ENCODE measurements at regions not wholly inside any gene's neighbourhood (a gene's known extent, or its start where the extent isn't known, plus 50 kb on each side); places are given as distances from the start of the nearest gene placed in this dataset.

DNA sequence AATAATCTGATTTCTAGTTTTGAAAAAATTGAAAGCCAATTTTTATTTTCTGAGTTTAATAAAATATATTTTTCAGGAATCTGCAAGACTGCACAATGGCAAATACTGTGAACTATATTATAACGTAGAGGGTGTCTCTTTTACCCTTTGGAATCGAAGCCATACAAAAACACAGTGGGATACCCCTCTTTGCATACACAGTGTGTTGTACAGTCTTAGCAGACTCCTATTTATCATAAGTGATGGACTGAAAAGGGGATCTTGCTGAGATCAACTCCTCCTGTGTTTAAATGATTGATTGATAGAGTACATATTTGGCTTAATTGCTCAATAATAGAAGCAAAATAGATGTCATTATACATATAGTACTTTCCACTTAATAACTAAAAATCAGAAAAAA is 981.2 kb downstream of the NSUN3 start:
- no peak for DNase-seq

DNA sequence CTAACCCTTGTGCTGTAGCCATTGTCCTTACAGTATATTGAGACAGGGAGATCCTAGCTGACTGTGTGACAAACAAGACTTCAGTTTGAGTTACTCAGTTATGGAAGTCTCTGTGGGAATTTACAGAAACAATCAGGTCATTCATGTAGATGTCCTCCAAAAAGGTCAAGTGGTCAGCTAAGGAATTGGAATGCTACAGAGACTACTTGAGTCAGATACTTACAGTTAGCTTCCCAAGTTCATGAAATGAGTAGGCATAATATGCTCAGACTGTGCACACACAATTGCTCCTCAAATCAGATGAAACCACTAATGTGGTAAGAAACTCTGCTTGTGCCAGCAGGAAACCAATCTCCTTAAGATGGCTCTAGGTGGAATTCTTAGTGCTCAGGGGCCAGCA is 985.7 kb downstream of the NSUN3 start:
- no peak for DNase-seq

GRCh38 chr3:95049841-95050240 is 987.0 kb downstream of the NSUN3 start:
- no peak for DNase-seq

- no peak for DNase-seq
Measured at GRCh38 chr3:95055288-95055687, 992.4 kb downstream of the NSUN3 start.

- DNase-seq: no peak
Measured at GRCh38 chr3:95082191-95082590, 1019.3 kb downstream of the NSUN3 start.

- no peak for DNase-seq
Measured at GRCh38 chr3:95084738-95085137, 1021.9 kb downstream of the NSUN3 start.

DNA sequence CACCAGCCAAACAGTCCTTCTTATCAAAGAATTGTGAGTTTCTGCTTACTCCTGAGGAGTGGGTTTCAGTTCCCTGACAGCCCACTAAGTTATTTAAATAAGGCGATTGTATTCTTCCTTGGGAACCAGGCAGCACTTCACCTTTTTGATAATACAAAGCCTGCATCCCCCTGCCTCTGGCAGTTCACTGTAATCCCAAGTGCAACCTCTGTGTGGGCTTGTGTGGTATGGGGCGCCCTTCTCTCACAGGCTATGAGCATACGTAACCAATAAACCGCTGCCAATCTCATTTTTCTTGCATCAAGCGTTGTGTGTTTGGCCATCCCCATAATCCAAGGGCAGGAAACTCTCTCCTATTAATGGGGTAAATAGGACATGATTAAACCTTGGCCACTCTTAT is 1025.6 kb downstream of the NSUN3 start:
- no peak for DNase-seq

GRCh38 chr3:95097493-95097892 is 1034.6 kb downstream of the NSUN3 start:
- no peak for DNase-seq

DNA sequence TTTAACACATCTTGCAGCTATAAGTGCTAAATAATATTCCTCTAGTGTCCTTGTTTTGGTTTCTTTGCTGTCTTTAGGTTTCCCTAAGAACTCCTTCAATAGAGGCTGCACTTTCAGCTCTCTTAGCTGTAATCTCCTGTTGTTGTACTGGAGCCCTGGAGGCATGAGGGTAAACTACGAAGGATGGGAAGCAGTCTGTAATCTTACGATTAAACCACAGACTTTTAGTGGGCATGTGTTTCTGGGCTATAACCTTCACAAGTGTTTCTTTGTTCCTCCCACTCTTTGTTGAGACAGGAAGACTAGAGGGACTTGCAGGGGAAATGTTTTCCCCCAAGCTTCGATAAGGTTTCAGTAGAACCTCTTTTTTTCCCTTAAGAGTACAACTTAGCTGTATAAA is 1058.1 kb downstream of the NSUN3 start:
- DNase-seq: no peak

DNA sequence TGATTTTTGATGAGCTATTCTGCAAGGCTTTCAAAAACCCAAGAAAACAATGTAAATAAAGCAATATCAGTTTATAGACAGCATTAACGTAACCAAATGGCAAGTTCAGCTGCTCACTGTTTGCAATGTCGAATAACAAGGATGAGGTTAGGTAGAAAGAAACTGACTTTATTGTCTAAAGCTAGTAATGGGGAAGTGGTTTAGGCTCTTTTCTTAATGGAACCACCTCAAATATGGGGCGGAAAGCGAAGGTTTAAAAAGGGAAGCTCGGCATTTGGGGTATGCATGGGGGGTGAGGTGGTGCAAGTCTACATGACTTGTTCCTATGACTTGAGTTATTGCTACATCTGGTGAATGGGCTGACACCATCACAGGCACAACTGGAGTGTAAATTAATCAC is 1060.2 kb downstream of the NSUN3 start:
- DNase-seq: no peak

DNA sequence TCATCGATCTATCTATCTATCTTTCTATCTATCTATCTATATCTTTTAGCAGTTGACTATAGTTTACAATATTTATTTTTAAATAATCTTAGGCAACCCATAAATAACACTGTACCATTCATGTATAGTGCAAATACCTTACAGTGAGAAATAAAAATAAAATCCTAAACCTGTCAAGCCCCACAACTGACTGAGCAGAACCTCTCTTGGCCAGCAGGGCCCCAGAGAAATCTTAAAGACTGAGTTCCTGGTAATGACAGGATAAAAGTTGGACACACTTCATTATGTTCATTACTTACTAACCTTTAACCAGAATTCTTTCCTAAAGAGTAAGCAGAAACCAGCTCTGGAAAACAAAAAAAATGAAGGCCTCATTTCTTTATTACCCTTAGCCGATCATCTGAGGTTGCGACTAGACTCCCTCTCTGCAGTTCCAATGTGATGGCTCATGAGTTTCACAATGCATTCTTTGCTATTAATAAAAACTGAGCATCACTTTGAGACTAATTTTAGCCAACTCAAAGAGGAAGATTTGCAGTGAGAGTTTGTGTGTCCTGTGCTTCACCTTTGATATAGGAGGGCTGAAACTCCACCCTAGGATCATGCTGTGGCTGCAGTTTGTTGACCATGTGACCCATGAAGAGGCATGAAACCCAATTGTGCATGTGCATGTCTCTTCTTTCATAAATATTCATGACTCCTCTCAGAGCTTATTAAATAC is 1072.0 kb downstream of the NSUN3 start:
- DNase-seq: no peak

GRCh38 chr3:95148107-95148506 is 1085.2 kb downstream of the NSUN3 start:
- DNase-seq: no peak

DNA sequence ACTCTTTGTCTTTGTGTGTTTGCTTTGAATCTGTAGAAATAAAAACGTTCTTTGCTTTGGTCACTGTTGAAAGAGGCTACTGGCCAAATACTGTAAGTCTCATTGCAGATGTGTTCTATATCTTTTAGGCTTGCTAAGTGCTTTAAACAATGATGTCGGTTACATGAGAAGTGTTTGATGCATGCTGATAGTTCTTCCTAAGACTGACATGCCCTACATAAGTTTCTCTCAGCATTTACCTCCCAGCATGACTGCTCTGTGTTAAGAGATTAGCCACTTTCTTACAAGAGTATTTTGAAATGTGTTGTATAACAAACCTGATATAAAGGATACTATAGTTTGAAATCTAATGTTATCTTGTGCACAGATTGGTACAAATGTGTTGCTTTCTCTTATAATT is 1088.7 kb downstream of the NSUN3 start:
- DNase-seq: no peak

- DNase-seq: no peak
Measured at GRCh38 chr3:95154766-95155165, 1091.9 kb downstream of the NSUN3 start.

- no peak for DNase-seq
Measured at GRCh38 chr3:95162794-95163193, 1099.9 kb downstream of the NSUN3 start.

- DNase-seq: no peak
Measured at GRCh38 chr3:95167748-95168147, 1104.9 kb downstream of the NSUN3 start.

DNA sequence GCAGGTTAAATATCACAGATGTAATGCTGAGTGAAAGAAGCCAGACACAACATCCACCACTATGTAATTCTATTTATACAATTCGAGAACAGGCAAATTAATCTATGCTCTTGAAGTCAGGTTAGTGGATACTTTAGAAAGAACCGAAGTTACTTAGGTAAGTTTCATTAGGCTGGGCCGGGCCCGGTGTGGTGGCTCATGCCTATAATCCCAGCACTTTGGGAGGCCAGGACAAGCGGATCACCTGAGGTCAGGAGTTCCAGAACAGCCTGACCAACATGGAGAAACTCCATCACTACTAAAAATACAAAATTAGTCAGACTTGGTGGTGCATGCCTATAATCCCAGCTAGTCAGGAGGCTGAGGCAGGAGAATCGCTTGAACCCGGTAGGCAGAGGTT is 1105.7 kb downstream of the NSUN3 start:
- DNase-seq: no peak

DNA sequence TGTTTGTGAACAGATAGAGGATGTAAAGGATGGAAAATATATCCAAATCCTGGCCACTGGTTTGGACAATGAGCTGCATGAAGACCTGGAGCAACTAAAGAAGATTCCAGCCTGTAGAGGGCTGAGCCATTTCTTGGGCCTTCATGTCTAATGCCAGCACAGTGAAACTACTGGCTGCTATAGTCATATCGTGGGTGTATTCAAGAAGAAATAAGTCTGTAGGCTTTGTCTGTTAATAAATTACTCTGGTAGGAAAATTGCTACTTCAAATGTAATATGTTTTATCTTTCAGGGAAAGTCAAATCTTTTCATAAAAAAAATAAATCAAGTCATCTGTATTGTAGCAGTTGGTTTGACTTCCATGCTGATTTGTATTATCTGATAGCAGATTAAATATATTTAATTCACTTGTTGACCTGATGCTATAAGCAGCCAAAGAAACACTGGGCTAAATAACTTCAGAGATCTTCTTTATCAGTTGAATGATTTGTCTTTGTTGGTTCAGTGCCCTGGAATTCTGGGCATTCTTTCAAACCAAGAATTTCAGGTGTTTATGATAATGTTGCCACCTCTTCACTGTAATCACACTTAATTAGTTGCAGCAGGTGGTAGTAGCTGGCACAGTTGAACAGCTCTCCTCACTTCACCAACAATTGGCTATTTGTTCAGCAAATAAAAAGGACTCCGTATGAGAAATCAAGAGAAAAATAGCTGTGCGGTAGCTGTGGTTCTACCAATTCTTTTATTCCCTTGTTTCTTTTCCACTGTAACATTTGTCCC is 1109.5 kb downstream of the NSUN3 start:
- no peak for DNase-seq

DNA sequence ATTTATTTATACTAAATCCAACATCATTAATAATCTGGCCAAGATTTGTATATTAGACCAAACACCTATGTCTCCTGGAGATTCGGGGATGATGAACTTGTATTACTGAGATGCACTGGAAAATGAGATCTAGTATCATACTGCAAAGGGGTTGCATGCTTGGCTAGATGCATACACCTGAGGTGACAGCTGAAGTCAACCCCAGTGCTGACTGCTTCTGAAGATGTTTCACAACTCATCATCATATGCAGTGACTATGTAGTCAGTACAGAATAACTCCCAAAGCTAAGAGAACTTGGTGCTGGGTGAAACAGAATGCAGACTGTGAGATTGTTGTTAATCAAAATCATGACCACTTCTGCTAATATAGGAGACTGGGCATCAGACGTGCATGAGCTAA is 1114.2 kb downstream of the NSUN3 start:
- DNase-seq: no peak

DNA sequence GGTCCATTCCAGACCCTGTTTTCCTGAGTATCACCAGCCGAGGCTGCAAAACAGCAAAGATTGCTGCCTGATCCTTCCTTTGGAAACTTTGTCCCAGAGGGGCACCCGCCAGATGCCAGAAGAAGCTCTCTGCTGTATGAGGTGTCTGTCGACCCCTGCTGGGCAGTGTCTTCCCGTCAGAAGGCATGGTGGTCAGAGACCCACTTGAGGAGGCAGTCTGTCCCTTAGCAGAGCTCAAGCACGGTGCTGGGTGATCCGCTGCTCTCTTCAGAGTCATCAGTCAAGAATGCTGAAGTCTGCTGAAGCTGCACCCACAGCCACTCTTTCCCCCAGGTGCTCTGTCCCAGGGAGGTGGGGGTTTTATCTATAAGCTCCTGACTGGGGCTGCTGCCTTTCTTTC is 1121.2 kb downstream of the NSUN3 start:
- DNase-seq: no peak

GRCh38 chr3:95189348-95189747 is 1126.5 kb downstream of the NSUN3 start:
- DNase-seq: no peak

DNA sequence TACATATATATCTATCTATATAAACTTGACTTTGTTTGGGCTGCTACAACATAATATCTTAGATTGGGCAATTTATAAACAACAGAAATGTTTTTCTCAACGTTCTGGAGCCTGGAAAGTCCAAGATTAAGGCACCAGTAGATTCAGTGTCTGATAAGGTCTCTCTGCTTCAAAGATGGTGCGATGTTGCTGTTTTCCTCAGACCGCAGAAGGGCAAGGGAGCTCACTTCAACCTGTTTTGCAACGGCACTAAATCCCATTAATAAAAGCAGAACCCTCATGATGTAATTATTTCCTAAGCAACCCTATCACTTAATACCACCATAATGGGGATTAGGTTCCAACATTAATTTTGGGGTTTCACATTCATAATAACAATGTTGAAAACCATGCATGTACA is 1134.8 kb downstream of the NSUN3 start:
- DNase-seq: no peak

DNA sequence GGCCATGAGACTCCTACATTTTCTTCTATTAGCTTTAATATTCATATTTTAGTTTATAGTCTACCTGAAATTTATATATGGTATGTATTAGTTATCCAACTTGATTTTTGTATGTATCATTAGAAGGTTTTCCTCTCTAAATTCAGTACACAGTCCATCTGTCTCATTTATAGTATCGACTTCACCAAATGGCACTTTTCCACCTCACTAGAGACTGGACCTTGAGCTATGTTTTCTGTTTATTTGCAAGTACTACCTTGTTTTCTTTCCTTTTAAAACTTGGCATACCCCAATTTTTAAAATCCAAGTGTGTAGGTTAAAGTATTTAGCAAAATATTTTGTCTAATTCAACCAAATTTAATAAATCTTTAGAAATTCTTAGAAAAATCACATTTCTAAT is 1137.5 kb downstream of the NSUN3 start:
- DNase-seq: no peak

DNA sequence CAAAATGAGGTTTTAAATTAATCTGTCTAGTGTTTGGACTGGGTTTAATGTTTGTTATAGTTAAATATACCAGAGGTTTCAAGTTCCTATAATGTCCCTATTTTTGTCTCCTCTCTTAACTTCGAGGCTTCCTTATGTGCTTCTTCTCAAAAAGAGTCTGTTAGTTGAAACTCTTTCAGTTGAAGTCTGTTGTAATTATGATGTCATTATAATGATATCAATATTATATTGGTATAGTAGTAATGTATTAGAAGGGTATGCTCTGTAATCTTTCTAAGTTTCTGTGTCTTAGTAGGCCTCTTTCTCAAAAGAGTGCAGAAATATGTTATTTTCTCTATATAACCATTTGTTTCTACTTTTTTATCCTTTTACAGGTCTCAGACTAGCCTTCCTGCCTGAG is 1148.0 kb downstream of the NSUN3 start:
- DNase-seq: no peak

- DNase-seq: no peak
Measured at GRCh38 chr3:95212117-95212516, 1149.3 kb downstream of the NSUN3 start.
